PC-9 (cell line): ENCODE measurements at regions not wholly inside any gene's neighbourhood (a gene's known extent, or its start where the extent isn't known, plus 50 kb on each side); places are given as distances from the start of the nearest gene placed in this dataset.

Experiments
- EZH2 ChIP-seq: fragments of 200-600 bp; sonication (generic); IDR thresholded peaks from 2 replicates; pipeline ENCODE4 v1.8.0; 2017; ENCODE audit warnings: antibody characterized with exemption, low read depth
- TF ChIP-seq, protein P1 (sequence below): fragments of 200-600 bp; sonication (generic); conservative IDR thresholded peaks from 2 replicates; pipeline ENCODE4 v1.6.1; 2017; ENCODE audit warnings: mixed run types, antibody characterized with exemption, mild to moderate bottlenecking, moderate library complexity

- TF ChIP-seq, protein P1, sequence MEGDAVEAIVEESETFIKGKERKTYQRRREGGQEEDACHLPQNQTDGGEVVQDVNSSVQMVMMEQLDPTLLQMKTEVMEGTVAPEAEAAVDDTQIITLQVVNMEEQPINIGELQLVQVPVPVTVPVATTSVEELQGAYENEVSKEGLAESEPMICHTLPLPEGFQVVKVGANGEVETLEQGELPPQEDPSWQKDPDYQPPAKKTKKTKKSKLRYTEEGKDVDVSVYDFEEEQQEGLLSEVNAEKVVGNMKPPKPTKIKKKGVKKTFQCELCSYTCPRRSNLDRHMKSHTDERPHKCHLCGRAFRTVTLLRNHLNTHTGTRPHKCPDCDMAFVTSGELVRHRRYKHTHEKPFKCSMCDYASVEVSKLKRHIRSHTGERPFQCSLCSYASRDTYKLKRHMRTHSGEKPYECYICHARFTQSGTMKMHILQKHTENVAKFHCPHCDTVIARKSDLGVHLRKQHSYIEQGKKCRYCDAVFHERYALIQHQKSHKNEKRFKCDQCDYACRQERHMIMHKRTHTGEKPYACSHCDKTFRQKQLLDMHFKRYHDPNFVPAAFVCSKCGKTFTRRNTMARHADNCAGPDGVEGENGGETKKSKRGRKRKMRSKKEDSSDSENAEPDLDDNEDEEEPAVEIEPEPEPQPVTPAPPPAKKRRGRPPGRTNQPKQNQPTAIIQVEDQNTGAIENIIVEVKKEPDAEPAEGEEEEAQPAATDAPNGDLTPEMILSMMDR: no peak
- no peak for TF ChIP-seq EZH2
These were observed 82.6 kb downstream of the GCNT4 start for GRCh38 chr5:74969726-74970125.
